SH-SY5Y (cell line): ENCODE measurements at regions not wholly inside any gene's neighbourhood (a gene's known extent, or its start where the extent isn't known, plus 50 kb on each side); places are given as distances from the start of the nearest gene placed in this dataset.

Source experiments
- GATA2 ChIP-seq: IDR thresholded peaks from 2 replicates; pipeline ENCODE4 v1.6.1; 2011; ENCODE audit warnings: mild to moderate bottlenecking, low read depth, low read length
- GATA3 ChIP-seq: IDR thresholded peaks from 2 replicates; pipeline ENCODE4 v1.6.1; 2011; ENCODE audit warnings: low read depth, mild to moderate bottlenecking, low read length, moderate library complexity

DNA sequence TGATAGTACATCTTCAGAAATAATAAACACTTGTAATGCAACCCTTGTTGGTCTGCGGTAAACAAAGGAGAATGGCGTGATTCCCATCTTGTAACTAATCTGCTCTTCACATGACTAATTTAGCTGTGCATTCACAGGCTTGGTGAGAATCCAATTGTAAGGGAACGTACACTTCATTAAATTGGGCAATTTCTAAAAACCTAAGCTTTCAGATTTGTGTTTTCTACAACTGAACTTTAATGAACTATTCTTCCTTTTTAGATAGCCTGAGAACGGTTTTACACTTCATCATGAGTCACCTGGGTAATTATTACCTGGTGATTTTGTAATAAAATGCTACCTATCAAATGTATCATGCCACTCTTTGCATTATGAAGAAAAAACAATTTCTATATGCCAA is 306.9 kb downstream of the KLF5 start:
- TF ChIP-seq GATA2 (no peak), GATA3 (no peak)
